Omental fat pad (tissue), 3 donors: ENCODE measurements at regions not wholly inside any gene's neighbourhood (a gene's known extent, or its start where the extent isn't known, plus 50 kb on each side); places are given as distances from the start of the nearest gene placed in this dataset.

Experiments used
- ATAC-seq: fragments of 150-250 bp; one replicate; pipeline ENCODE4 v1.9.1; 2016; ENCODE audit warnings: mild to moderate bottlenecking, moderate library complexity; ENCODE audit not compliant: low FRiP score
- DNase-seq: peaks from one replicate; pipeline ENCODE4 v3.0.0-alpha.2; 2019; ENCODE audit warnings: low spot score
- TF ChIP-seq, protein P1 (sequence below), 3 donors: fragments of 450-650 bp; IDR thresholded peaks; one replicate each; pipeline ENCODE4 v1.5.1; 2016 to 2017; ENCODE audit warnings: antibody characterized with exemption in 3 of 3, mild to moderate bottlenecking in 3 of 3, moderate library complexity in 2 of 3

DNA sequence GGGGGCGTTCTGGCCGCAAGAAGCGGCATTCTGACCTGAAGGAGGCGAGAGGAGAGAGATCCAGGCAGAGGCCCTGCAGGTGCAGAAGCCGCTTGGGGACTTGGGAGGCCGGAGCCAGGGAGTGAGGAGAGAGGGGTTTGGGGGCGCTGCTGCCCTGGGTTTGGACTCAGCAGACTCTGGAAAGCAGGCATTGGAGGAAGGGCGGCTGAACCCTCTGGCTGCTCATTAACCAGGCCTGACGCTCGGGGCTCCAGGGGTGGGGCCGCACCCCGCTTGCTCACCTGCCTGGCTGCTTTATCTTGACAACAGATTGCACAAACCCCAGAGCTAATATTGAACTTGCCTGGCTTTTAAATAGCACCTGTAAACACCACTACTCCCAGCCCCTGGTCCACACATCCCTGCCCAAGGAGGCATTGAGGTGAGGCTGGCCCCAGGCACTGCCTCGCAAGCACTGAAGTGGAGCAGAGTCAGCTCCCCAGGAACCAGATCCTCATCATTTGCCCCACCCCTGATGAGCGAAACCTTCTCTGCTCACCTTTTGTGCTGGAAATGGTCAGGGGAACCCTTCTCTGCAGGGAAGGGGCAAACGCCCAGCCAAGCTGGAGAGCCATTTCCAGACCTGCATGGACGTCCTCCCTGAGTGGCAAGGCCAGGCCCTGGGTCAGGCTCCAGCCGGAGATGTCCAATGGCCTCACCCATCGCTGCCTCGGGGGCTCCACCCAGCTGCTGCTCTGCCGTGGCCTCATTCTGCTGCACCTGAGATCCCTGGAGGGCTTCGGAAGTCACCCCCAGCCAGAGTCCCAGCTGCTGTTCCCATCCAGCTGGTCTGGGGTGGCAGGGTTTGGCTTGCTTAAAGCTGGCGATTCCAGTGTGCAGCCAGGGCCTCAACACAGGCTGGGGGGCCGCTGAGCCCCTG, 190.2 kb upstream of the GSE1 start:
- no peak for DNase-seq

DNA sequence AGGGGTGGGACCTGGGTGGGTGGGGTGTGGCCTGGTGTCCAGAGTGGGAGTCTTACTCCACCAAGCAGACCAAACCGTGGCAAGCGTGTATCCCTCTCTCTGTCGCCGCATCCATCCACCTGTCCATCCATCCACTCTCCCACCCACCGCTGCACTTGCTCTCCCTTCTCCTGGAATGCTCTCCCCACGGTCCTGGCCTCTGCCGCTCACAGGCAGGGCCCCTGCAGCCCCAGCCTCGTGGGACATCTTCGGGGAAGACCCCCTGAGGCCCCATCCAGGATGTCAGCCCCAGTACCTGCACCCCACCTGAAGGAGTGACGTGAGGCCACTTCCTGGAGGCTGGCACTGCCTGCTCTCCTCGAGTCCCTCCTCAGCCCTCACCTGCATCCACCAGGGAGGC, 189.5 kb upstream of the GSE1 start:
- DNase-seq (no peak), ATAC-seq (no peak)
- TF ChIP-seq, protein P1, sequence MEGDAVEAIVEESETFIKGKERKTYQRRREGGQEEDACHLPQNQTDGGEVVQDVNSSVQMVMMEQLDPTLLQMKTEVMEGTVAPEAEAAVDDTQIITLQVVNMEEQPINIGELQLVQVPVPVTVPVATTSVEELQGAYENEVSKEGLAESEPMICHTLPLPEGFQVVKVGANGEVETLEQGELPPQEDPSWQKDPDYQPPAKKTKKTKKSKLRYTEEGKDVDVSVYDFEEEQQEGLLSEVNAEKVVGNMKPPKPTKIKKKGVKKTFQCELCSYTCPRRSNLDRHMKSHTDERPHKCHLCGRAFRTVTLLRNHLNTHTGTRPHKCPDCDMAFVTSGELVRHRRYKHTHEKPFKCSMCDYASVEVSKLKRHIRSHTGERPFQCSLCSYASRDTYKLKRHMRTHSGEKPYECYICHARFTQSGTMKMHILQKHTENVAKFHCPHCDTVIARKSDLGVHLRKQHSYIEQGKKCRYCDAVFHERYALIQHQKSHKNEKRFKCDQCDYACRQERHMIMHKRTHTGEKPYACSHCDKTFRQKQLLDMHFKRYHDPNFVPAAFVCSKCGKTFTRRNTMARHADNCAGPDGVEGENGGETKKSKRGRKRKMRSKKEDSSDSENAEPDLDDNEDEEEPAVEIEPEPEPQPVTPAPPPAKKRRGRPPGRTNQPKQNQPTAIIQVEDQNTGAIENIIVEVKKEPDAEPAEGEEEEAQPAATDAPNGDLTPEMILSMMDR (IDR thresholded peaks at IDR 0.05): no peak

More for the DNA sequence above, 190.2 kb upstream of the GSE1 start:
- TF ChIP-seq, protein P1 (IDR thresholded peaks at IDR 0.05): no peak
- no peak for ATAC-seq

DNA sequence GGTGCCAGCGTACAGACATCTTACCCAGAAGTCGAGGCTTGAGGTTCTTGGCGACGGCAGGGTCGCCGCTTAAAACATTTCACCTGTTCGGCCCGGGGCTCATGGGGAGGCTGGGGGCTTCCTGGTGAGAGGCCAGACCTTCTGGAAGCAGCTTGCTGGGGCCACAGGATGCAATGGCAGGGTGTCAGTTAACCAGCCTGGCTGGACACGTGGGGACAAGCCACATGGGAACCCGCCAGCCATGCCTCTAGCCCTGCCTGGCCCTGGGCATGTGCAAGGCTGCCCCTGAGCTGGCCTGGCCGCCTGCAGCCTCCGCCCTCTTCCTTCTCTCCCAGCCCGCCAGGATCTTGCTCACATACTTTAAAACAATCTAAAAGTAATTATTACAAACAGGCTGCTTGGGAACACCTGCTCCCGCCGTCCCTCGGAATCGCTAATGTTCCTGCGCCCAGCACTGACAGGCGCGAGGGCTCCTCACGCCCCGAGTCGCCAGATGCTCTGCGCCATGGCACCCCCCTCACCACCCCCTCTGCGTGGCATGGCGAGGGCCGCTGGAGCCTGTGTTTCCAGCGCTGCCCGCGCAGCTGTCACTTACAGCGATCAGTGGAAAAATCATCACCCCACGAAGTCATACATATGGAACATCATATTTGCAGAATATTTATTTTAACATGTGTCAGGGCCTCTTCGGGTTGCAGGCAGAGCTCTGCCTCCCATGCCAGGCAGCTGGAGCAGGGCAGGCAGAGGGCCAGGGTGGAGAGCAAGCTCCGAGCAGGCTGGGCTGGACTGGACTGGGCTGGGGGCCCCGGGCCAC, 188.7 kb upstream of the GSE1 start:
- no peak for DNase-seq
- ATAC-seq: no peak
- TF ChIP-seq, protein P1 (IDR thresholded peaks at IDR 0.05): no peak

DNA sequence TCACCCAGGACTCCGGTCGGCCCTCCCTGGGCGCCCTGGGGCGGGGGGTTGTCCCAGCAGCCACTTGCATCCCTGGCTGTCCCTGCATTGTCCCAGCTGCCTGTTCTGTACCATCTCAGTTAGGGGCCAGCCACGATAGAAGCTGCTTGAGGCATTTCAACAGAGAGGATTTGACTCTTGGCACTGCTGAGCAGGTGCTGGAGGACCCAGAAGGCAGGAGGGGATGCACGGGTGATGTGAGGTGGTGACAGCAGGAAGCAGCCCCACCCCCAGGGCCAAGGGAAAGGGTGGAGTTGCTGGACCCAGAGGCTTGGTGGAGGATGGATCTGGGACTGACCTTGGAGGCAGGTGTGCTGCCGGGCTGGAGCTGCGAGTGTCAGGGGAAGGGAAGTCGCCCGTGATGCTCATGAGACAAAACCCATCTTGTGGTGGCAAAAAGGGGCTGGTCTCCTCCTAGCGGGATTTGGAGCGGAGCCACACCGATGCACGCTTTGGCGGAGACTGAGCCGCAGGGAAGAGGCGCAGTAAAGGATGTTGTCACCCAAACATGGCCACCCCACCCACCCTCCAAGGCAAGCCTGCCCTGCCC, 188.0 kb upstream of the GSE1 start:
- DNase-seq: no peak
- TF ChIP-seq, protein P1 (IDR thresholded peaks at IDR 0.05): no peak
- no peak for ATAC-seq

DNA sequence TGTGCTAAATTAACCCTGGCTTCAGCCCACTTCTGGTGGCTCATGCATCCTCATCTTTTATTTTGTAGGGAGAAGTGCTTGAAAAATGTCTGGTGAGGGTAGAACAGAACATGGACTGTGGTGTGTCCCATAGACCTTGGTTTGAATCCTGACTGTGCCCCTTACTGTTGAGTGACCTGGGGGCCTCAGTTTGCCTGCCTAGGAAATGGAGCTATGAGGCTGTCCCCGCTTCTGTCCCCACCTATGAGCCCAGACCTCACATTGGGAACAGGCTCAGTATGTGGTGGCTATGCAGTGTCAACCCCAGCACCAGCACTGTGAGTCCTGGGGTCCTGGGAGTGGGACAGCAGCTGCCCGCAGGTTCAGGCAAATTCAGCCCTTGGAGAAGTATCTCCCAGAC, 186.3 kb upstream of the GSE1 start:
- TF ChIP-seq, protein P1 (IDR thresholded peaks at IDR 0.05): no peak
- no peak for DNase-seq

DNA sequence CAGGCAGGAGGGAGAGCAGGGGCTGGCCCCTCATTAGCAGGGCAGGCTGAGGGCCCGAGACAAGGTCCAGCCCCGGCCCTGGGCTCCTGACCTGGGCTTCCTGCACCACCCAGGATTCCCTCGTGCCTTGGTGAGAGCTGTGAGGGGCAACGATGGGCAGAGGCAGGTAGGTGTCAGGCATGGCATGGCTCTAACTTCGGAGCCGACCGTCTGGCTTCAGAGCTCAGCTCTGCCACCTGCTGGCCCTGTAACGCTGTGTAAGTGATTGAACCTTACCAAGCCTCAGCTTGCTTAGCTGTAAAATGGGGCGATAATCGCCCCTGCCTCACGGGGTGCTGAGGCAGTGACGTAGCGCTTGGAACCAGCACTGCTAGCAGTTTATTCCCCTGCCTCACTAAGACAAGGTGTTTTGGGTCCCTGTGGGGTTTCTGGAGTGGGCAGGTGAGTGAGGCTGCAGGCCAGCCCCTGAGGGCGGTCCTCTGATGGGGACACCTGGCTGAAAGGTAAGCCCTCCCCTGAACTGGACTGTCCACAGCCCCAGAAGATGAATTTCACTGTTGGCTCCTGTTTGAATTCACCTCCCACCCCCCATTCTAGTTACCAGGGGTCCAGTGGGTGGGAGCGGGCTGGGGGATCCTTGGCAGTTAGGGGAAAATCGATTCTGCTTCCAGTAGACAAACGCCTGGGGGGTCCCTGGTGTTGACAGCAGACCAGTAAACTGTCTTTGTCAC, 184.8 kb upstream of the GSE1 start:
- no peak for DNase-seq
- TF ChIP-seq, protein P1 (IDR thresholded peaks at IDR 0.05): no peak
- ATAC-seq: no peak

More for the DNA sequence above, 186.3 kb upstream of the GSE1 start:
- ATAC-seq: no peak
